ENCODE measurements at regions not wholly inside any gene's neighbourhood (a gene's known extent, or its start where the extent isn't known, plus 50 kb on each side); places are given as distances from the start of the nearest gene placed in this dataset.
"Not testable (repeated sequence)": the region's sequence is repeated elsewhere in the genome, so short reads cannot be mapped to it uniquely, and the experiment has no call there.

DNA sequence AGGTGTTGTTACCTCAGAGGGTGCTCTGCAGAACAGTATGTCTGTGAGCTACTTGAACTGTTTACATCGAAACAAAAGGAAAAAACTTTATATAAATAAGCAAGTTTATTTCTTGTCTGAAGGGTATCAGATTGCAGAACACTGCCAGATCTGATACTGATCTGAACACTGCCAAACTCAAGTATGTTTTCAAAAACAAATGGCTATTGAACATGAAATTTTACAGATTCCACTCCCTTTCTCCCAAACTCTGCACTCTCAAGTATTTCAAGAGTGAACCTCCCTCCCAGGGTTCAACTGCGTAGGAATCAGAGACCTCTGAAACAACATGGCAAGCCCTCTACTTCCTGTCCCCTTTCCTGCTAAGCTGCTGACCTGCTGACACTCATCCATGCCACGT, 216.6 kb downstream of the ZNF33B start:
- DNase-seq: no peak
- in situ Hi-C loops (cut with HindIII; ENCODE audit: low pct_ligation_motif_present, low pct_unique_long_range_greater_than_20kb, low sequenced_read_pairs): no loop called here

DNA sequence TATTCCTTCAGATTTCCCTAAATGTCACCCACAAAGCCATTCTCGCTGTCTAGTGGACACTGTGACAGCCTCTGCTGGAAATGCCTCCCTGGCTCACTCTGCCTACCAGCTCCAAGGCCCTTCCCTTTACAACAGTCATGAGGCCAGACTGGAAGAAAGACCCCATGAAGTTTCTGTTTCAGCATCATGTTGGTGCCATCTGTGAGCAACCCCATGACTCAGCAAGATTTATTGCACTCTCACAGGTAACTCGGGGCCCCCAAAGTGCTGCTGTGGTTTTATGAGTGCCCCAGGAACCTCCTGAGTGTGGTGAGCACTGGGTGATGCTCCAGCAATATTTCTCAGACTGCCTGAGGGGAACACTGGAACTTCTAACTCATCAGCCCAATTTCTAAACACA, 218.6 kb downstream of the ZNF33B start:
- no peak for DNase-seq
- in situ Hi-C loops (cut with HindIII; ENCODE audit: low pct_ligation_motif_present, low pct_unique_long_range_greater_than_20kb, low sequenced_read_pairs): no loop called here

DNA sequence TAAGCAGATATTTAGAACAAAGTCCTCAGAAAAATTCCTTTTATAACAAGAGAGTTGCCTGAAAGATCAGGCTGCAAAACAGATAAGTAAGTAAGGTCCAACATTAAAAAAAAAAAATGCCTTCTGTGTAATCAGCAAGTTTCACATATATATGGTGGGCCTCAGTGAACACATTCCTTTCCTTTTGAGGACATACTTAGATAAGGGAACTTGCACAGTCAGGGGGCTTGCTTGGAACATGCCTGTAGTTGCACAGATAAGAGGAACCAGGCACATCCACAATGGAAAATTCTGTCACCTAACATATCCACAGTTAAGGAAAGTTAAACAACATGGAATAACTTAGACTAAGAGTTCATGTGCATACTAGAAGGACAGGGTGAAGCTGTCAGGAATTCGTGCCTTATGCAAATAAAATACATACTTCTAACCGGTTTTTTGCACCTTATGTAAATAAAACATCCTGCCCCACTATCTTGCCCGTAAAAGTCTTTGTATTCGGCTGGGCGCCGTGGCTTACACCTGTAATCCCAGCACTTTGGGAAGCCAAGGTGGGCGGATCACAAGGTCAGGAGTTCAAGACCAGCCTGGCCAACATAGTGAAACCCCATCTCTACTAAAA, 257.3 kb downstream of the ZNF33B start:
- in situ Hi-C loops (cut with HindIII; ENCODE audit: low pct_ligation_motif_present, low pct_unique_long_range_greater_than_20kb, low sequenced_read_pairs): no loop called here
- DNase-seq: no peak

- DNase-seq: no peak
- in situ Hi-C loops (cut with HindIII; ENCODE audit: low pct_ligation_motif_present, low pct_unique_long_range_greater_than_20kb, low sequenced_read_pairs): no loop called here
Observed at GRCh38 chr10:42367532-42368230, 270.7 kb downstream of the ZNF33B start.

GRCh38 chr10:42351745-42352144, 286.6 kb downstream of the ZNF33B start:
- in situ Hi-C loops (cut with HindIII; ENCODE audit: low pct_ligation_motif_present, low pct_unique_long_range_greater_than_20kb, low sequenced_read_pairs): no loop called here
- DNase-seq: no peak

- DNase-seq; in situ Hi-C loops (cut with HindIII; ENCODE audit: low pct_ligation_motif_present, low pct_unique_long_range_greater_than_20kb, low sequenced_read_pairs): not testable (repeated sequence)
Observed at GRCh38 chr10:42336593-42337337, 301.6 kb downstream of the ZNF33B start.

DNA sequence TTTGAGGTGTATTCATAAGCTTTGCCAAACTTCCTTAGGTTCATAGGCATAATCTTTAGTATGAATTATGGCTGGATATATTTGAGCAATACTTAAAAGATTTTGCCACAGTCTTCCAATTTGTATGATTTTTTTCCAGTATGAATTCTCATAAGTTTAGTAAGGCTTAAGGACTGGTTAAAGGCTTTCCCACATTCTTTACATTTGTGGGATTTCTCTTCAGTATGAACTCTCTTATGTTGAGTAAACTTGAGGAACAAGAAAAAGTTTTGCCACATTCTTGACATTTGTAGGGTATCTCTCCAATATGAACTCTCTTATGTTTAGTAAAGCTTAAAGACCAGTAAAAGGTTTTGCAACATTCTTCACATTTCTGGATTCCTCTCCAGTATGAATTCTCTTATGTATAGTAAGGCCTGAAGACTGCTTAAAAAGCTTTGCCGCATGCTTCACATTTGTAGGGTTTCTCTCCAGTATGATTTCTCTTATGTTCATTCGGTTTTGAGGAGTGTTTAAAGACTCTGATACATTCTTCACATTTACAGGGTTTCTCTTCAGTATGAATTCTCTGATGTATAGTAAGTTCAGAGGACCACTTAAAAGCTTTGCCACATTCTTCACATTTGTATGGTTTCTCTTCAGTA, 302.6 kb downstream of the ZNF33B start:
- DNase-seq; in situ Hi-C loops (cut with HindIII; ENCODE audit: low pct_ligation_motif_present, low pct_unique_long_range_greater_than_20kb, low sequenced_read_pairs): not testable (repeated sequence)

DNA sequence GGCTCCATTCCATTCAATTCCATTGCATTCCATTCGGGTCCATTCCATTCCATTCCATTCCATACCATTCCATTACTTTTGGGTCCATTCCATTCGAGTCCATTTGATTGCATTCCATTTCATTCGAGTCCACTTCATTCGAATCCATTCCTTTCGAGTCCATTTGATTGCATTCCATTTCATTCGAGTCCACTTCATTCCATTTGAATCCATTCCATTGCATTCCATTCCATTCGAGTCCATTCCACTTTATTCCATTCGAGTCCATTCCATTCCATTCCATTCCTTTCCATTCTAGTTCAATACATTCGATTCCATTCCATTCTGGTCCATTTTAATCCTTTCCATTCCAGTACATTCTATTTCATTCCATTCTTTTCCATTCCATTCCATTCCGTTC, 334.0 kb downstream of the ZNF33B start:
- no peak for DNase-seq
- in situ Hi-C loops (cut with HindIII; ENCODE audit: low pct_ligation_motif_present, low pct_unique_long_range_greater_than_20kb, low sequenced_read_pairs): no loop called here

GRCh38 chr10:42281896-42282295, 356.5 kb downstream of the ZNF33B start:
- DNase-seq; in situ Hi-C loops (cut with HindIII; ENCODE audit: low pct_ligation_motif_present, low pct_unique_long_range_greater_than_20kb, low sequenced_read_pairs): not testable (repeated sequence)

- DNase-seq; in situ Hi-C loops (cut with HindIII; ENCODE audit: low pct_ligation_motif_present, low pct_unique_long_range_greater_than_20kb, low sequenced_read_pairs): not testable (repeated sequence)
Observed at GRCh38 chr10:42269788-42270187, 368.6 kb downstream of the ZNF33B start.

- in situ Hi-C loops (cut with HindIII; ENCODE audit: low pct_ligation_motif_present, low pct_unique_long_range_greater_than_20kb, low sequenced_read_pairs); DNase-seq: not testable (repeated sequence)
Observed at GRCh38 chr10:42263259-42263658, 375.1 kb downstream of the ZNF33B start.

DNA sequence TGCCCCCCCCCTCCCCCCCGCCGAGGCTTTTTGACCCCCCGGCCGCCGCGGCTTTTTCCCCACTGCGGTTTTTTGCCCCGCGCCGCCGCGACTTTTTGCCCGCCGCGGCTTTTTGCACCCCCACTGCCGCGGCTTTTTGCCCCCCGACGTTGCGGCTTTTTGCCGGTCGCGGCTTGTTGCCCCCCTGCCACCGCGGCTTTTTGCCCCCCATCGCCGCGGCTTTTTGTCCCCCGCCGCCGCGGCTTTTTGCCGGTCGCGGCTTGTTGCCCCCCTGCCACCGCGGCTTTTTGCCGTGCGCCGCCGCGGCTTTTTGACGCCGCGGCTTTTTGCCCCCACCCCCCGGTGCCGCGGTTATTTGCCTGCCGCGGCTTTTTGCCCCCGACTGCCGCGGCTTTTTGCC, 395.4 kb downstream of the ZNF33B start:
- in situ Hi-C loops (cut with HindIII; ENCODE audit: low pct_ligation_motif_present, low pct_unique_long_range_greater_than_20kb, low sequenced_read_pairs): not testable (repeated sequence)

DNA sequence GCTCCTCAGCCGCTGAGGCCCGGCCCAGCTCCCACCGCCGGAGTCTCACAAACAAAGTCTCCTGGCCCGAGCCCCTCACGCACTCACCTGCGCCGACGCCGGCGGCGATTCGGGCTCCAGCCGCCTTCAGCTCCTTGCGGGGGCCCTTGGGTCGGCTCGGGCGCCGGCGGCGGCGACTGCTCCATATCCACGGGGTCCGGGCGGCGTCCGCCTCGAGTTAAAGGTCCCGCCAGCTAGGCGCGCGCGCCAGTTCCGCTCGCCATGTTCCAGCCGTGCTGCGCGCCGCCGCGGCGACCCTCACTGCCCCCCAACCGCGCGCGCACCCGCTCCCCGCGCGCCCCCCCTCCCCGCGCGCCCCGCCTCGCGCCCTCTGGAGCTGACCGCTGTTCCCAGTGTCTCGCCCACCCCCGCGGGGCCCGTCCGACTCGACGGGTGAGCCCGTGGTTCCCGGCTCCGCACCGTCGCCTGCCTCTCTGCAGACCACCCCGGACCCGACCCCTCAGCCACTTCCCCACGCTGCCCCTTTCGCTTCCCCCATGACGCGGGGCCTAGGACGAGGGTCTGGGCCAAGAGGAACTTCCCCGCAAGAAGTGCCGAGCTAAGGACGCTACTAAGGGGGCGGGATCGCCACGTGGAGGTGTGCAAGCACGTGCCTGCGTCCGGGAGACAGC, 396.1 kb downstream of the ZNF33B start:
- no peak for DNase-seq
- in situ Hi-C loops (cut with HindIII; ENCODE audit: low pct_ligation_motif_present, low pct_unique_long_range_greater_than_20kb, low sequenced_read_pairs): no loop called here

More for the DNA sequence above, 395.4 kb downstream of the ZNF33B start:
- not testable (repeated sequence) for DNase-seq

GRCh38 chr10:42236401-42236800, 402.0 kb downstream of the ZNF33B start:
- DNase-seq; in situ Hi-C loops (cut with HindIII; ENCODE audit: low pct_ligation_motif_present, low pct_unique_long_range_greater_than_20kb, low sequenced_read_pairs): not testable (repeated sequence)

DNA sequence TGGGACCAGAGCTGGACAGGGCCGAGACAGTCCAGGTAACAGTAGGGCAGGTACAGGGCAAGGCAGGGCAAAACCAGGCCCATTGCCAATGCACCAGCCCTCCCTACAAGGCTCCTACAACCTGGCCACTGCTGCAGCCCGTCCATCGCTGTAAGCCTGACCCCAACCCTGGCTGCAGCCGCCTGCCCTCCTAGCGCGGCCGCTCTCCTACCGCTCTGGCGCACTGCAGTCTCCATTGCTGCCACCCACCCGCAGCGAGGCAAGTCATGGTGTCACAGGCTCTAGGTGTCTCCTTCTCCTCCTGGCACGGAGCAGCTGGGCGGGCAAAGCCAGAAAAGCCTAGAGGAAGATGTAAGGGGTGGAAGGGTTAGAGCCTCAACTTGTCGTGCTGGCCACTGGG, 402.6 kb downstream of the ZNF33B start:
- in situ Hi-C loops (cut with HindIII; ENCODE audit: low pct_ligation_motif_present, low pct_unique_long_range_greater_than_20kb, low sequenced_read_pairs); DNase-seq: not testable (repeated sequence)

DNA sequence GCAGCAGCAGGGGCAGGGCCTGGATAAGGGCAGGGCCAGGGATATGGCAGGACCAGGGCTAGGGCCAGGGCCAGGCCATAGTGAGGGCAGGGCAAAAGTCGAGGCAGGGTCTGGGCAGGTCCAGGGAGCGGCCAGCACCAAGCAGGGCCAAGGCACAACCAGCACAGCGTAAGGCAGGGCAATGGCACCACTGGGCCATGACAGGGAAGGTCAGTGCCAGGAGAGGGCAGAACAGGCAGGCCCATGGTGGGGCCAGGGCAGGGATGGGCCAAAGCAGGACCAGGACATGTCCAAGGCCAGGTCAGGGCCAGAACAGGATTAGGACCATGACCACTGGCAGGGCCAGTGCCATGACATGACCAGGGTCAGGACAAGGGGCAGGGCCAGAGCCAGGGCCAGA, 403.1 kb downstream of the ZNF33B start:
- DNase-seq; in situ Hi-C loops (cut with HindIII; ENCODE audit: low pct_ligation_motif_present, low pct_unique_long_range_greater_than_20kb, low sequenced_read_pairs): not testable (repeated sequence)

- in situ Hi-C loops (cut with HindIII; ENCODE audit: low pct_ligation_motif_present, low pct_unique_long_range_greater_than_20kb, low sequenced_read_pairs); DNase-seq: not testable (repeated sequence)
Observed at GRCh38 chr10:42234506-42234905, 403.9 kb downstream of the ZNF33B start.

GRCh38 chr10:42233461-42234206, 404.7 kb downstream of the ZNF33B start:
- DNase-seq; in situ Hi-C loops (cut with HindIII; ENCODE audit: low pct_ligation_motif_present, low pct_unique_long_range_greater_than_20kb, low sequenced_read_pairs): not testable (repeated sequence)

Measured in ACHN (cell line).